DMS153 treated with DMSO at 0.1 percent for 48 hours (cell line): ENCODE measurements at regions not wholly inside any gene's neighbourhood (a gene's known extent, or its start where the extent isn't known, plus 50 kb on each side); places are given as distances from the start of the nearest gene placed in this dataset.

Source experiments
- DNase-seq: peaks from one replicate; lab custom pipeline; 2025; ENCODE audit not compliant: unreplicated experiment; lab: John Stamatoyannopoulos, UW

GRCh38 chr4:166335256-166335938 lies 462.4 kb downstream of the TLL1 start:
- DNase-seq: no peak

GRCh38 chr4:166341992-166342391 lies 469.0 kb downstream of the TLL1 start:
- DNase-seq: no peak

DNA sequence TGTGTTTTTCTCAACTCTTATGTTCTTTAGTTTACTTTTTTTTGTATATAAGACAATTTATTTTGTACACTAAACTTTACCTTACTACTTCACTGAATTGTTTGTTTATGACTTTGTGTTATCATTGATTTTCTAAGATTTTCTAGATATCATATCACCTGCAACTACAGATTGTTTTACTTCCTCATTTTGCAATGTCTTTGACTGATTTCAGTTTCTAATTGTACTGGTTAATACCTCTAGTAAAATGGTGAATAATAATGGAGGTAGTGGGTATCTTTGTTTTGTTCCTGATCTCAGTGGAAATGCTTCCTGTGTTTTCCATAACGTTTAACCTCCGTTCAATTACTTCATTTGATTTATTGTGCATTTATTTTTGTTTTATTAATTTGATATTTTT lies 490.2 kb downstream of the TLL1 start:
- DNase-seq: no peak

DNA sequence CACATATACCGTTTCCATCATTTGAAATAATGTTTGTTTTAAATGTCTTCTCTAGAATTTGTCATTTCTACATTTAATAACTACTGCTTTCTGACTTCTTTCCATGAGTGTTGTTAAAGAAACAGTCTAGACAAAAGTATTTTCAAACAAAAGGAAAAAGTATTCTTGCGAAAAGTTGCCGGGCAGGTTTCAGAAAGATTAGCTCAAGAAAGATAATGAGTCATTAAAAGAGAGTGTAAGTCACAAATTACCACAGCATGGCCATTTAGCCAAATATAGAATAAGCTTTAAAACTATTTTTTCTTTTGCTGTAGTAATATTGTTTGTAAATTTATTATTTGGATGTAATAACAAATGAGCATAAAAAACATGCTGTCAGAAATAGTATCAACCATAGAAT lies 493.0 kb downstream of the TLL1 start:
- no peak for DNase-seq

DNA sequence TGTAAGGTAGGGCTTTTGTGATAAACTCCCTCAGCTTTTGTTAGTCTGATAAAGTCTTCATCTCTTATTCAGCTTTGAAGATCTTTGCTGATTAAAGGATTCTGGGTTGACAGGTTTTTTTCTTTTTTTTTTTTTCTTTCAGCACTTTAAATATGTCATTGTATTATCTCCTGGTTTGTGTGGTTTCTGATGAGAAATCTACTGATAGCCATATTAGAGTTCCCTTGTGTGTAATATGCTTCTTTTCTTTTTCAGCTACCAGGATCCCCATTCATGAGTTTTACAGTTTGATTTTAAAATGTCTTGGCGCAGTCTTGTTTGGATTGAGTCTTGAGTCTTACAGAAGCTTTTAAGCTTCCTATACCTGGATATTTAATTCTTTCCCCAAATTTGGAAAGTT lies 504.5 kb downstream of the TLL1 start:
- DNase-seq: no peak

- DNase-seq: no peak
Observed at GRCh38 chr4:166386491-166387360, 513.7 kb downstream of the TLL1 start.

DNA sequence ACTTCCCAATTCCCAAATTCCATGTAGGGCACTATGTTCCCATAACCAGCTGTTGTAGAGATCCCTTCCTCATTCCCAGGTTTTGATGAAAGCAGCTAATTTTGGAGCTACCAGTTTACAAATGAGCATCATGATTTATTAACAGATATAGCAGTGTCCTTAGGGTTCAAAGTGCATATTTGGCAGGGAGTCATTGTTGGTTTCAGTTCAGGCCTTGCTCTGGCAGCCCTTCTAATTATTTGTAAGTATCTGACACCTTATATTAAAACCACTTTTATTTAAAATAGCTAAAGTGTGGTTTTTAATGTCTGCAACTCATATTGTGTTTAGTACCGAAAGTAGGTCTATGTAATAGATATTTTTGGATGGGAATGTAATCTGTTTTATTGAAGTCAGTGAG lies 518.5 kb downstream of the TLL1 start:
- no peak for DNase-seq

DNA sequence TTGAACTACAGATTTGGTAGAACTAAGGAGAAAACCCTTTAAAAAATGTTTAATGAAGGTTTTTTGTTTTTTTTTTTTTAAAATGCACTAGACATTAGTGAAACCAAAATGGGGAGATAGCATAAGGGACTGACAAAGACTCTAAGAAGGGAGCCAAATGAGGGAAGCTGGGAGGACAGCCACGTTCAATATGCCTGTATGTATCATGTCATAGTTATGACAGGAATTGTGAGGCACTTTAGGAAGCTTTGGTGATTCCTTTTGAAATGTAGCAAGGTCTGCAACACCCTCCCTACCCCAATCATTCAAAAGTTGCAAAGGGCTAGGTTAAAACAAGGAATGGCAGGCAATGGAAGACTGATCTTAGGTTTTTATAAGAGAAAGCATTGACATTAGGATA lies 526.0 kb downstream of the TLL1 start:
- no peak for DNase-seq

GRCh38 chr4:166400270-166400894 lies 527.3 kb downstream of the TLL1 start:
- peak; percentile 94 for DNase-seq

DNA sequence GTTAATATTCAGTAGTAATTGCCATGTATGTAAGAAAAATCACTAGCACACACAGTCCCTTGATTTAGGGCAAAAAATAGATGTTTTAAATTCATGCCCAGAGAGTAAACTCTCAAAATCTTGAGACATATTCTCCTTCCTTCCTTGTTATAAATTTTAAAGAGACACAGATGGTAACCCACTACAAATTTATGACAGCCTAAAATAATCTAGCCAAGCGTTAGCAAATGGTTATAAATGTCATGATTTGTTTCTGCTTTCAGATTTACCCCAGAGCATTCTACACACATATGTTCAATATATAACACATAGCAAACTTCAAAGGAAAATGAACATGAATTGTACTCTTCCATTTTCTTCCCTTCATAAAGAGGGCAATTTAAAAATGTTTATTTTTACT lies 540.3 kb downstream of the TLL1 start:
- no peak for DNase-seq

DNA sequence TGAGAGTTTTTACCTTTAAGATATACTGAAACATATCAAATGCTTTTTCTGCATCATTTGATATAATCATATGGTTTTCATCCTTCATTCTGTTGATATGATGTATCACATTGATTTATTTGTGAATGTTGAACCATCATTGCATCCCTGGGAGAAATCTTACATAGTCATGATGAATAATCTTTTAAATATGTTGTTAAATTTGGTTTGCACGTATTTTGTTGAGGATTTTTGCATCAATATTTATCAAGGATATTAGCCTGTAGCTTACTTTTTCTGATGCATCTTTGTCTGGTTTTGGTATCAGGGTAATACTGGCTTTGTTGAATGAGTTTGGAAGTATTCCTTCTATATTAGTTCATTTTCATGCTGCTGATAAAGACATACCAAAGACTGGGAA lies 541.4 kb downstream of the TLL1 start:
- no peak for DNase-seq

GRCh38 chr4:166415749-166416148 lies 542.7 kb downstream of the TLL1 start:
- no peak for DNase-seq

- DNase-seq: no peak
Observed at GRCh38 chr4:166421556-166422156, 548.6 kb downstream of the TLL1 start.

GRCh38 chr4:166422475-166422874 lies 549.4 kb downstream of the TLL1 start:
- DNase-seq: no peak

- no peak for DNase-seq
Observed at GRCh38 chr4:166426300-166426863, 553.3 kb downstream of the TLL1 start.

GRCh38 chr4:166432125-166432524 lies 559.1 kb downstream of the TLL1 start:
- no peak for DNase-seq

GRCh38 chr4:166432842-166433241 lies 559.8 kb downstream of the TLL1 start:
- DNase-seq: no peak

GRCh38 chr4:166435449-166435848 lies 562.4 kb downstream of the TLL1 start:
- DNase-seq: no peak

- DNase-seq: no peak
Observed at GRCh38 chr4:166458756-166459155, 585.7 kb downstream of the TLL1 start.

DNA sequence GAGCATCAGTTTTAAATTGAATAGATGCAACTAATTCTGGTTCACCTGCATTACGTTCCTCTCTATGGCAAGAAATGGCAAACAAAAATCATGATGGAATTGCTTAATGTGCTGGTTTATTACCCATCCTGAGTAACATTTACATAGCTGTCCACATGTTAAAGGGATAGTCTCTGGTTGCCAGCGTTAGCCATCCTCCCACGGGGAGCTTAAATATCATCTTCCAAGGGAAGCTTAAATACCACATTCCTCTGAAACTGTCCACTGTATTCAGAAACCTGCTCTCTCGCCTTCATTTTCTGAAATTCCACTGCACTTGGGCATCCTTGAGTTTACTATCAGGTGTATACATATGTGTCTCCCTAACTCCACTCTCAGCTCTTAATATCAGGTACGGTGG lies 586.6 kb downstream of the TLL1 start:
- no peak for DNase-seq
